Cardiac fibroblast (primary cell): ENCODE measurements at regions not wholly inside any gene's neighbourhood (a gene's known extent, or its start where the extent isn't known, plus 50 kb on each side); places are given as distances from the start of the nearest gene placed in this dataset.
"Not testable (repeated sequence)": the region's sequence is repeated elsewhere in the genome, so short reads cannot be mapped to it uniquely, and the experiment has no call there.

Experiments
- DNase-seq, 2 donors: peaks; one replicate each; pipeline versions ENCODE4 v3.0.0 to v3.0.0-alpha.2; 2010; ENCODE audit warnings: low read depth in 2 of 2
- H3K4me3 ChIP-seq, 2 donors: replicated peaks in 1 of 2; 1 replicate in 1 of 2; 2 replicates in 1 of 2; pipeline ENCODE4 v1.5.1; 2011; ENCODE audit warnings: low read depth in 2 of 2, low read length in 2 of 2, mild to moderate bottlenecking in 2 of 2, moderate library complexity in 1 of 2
- CTCF ChIP-seq: IDR thresholded peaks from one replicate; pipeline ENCODE4 v1.5.1; 2011; ENCODE audit warnings: low read depth, mild to moderate bottlenecking, low read length, inconsistent platforms

DNA sequence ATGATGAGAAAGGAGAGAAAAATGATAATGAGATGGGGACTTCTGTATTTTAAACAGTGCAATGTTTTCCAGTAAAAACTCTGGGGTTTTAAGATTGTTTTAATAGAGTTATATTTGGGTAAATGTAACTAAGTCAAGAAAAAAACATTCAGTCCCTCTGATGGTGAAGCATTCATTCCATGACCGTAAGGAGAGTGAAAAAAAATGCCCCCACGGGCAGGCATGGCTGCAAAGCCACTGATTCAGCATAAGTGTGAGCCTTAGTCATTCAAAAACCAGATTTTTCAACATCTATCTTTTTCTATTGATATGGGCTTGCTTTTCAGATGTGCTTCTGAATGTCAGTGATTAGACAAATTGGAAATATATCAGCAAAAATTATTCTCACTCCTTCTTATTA lies 957.8 kb downstream of the SLC4A3 start:
- no peak overlapping the region for H3K4me3 ChIP-seq
- peak in 1 of 2 donors; percentile 1 for DNase-seq
- no peak for TF ChIP-seq CTCF

- H3K4me3 ChIP-seq: no peak overlapping the region
- no peak for TF ChIP-seq CTCF
- DNase-seq: peak in 1 of 2 donors; percentile 26
Observed at GRCh38 chr2:220586980-220587530, 959.6 kb downstream of the SLC4A3 start.

DNA sequence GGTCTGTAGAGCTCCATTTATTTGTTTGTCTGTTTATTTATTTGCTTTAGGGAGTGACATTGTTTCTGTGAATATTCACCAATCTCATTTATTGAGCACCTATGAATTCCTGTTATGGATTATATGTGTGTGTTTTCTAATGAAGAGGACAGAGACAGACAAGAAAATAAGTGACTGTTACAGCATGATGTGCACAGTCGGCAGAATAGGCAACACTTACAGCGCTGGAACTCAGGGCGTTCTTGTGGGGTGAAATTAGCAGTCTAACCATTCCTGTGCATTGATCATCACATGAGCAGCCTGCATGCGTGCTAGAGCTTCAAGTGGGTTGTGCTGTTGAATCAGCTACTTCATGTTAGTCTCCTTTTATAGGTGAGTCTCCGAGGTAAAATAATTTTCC lies 960.7 kb downstream of the SLC4A3 start:
- no peak for TF ChIP-seq CTCF

DNA sequence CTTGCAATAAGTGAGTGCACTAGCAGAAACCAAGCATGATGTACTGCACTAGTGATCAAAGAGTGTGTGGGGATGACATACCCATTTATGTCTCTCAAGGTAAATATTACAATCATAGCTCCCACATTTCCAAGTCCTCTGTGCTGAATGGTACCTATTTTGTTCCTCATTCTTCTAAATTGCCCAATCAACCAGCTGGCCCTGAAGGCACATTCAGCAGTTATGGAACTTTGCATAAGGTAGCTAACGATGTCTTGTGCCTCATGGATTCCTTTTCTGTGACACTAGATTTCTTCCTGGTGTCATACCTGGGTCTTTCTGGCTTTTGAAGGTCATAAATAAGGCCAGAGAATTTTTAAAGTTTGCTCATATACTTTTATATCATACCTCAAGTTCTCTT lies 963.0 kb downstream of the SLC4A3 start:
- DNase-seq: no peak
- no peak for TF ChIP-seq CTCF
- H3K4me3 ChIP-seq: no peak overlapping the region

More for the DNA sequence above, 960.7 kb downstream of the SLC4A3 start:
- DNase-seq: no peak
- H3K4me3 ChIP-seq: no peak overlapping the region

- no peak overlapping the region for H3K4me3 ChIP-seq
- no peak for DNase-seq
- TF ChIP-seq CTCF: no peak
Observed at GRCh38 chr2:220593526-220593925, 966.1 kb downstream of the SLC4A3 start.

DNA sequence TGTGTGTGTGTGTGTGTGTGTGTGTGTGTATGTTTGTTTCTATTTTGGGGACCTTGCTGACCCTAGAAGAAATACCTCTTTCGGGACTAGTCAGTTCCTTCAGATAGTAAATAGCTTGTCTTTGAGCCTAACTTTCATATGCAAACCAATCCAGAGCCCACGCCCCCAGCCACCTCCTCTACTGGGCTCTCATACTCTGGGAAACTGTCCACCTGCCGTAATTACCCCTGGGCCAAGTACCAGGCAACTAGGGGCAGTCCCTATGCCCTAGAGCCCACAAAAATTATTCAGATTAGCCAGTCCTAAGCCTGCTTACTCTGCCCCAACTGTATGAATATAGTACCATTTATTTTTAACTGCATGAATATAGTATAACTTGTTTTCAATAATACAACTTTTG lies 970.4 kb downstream of the EPHA4 start:
- TF ChIP-seq CTCF: no peak
- H3K4me3 ChIP-seq: no peak overlapping the region
- no peak for DNase-seq

- DNase-seq: not testable (repeated sequence)
Observed at GRCh38 chr2:220613004-220613403, 959.1 kb downstream of the EPHA4 start.

More at GRCh38 chr2:220613004-220613403, 959.1 kb downstream of the EPHA4 start:
- not testable (repeated sequence) for H3K4me3 ChIP-seq
